ENCODE measurements at regions not wholly inside any gene's neighbourhood (a gene's known extent, or its start where the extent isn't known, plus 50 kb on each side); places are given as distances from the start of the nearest gene placed in this dataset.

- intact Hi-C loops (cut with DNase I, micrococcal nuclease), result no loop called here
- DNase-seq (peak in 1 of 14 experiments; percentile 0), ATAC-seq (ENCODE audit: poor library complexity) (no peak)
- no peaks in the 10 kb centered on the region for H3K27me3 ChIP-seq (ENCODE audit: control insufficient read depth in 1 of 2, insufficient read depth in 2 of 2, low read length in 2 of 2)
- no peak for TF ChIP-seq CTCF (IDR thresholded peaks at IDR 0.05)
- no peak overlapping the region for H3K27ac Mint-ChIP-seq
- no peaks in the 10 kb centered on the region for H3K36me3 ChIP-seq (ENCODE audit: insufficient read depth, low read length)
- H3K27ac ChIP-seq (ENCODE audit: low read depth in 1 of 2, low read length in 2 of 2), result no peak overlapping the region
- no peak overlapping the region for H3K4me3 ChIP-seq (ENCODE audit: low read length)
- no peaks in the 10 kb centered on the region for H3K4me1 ChIP-seq (ENCODE audit: insufficient read depth, low read length)
- no peaks in the 10 kb centered on the region for H3K4me1 Mint-ChIP-seq (ENCODE audit: low read depth)
- H3K9me3 ChIP-seq (ENCODE audit: control insufficient read depth in 1 of 2, insufficient read depth in 1 of 2, low read length in 2 of 2), result no peaks in the 10 kb centered on the region
- no peaks in the 10 kb centered on the region for H3K36me3 Mint-ChIP-seq (ENCODE audit: low read depth)
- H3K27me3 Mint-ChIP-seq, result peaks cover 5% of the 10 kb centered on the region
- POLR2A ChIA-PET, result no interaction called here
- CTCF ChIA-PET, result no interaction called here
- H3K4me3 Mint-ChIP-seq, result no peak overlapping the region
- no peaks in the 10 kb centered on the region for H3K9me3 Mint-ChIP-seq
Measured at GRCh38 chr4:36445480-36445879, 164.1 kb downstream of the DTHD1 start.

GRCh38 chr4:36446275-36446674 is 164.9 kb downstream of the DTHD1 start:
- intact Hi-C loops (cut with DNase I, micrococcal nuclease), result no loop called here
- H3K4me3 Mint-ChIP-seq, result no peak overlapping the region
- no peak for TF ChIP-seq CTCF (IDR thresholded peaks at IDR 0.05)

GRCh38 chr4:36461344-36461743 is 179.9 kb downstream of the DTHD1 start:
- no peak overlapping the region for H3K27ac Mint-ChIP-seq
- no peaks in the 10 kb centered on the region for H3K4me1 Mint-ChIP-seq (ENCODE audit: low read depth)
- H3K36me3 Mint-ChIP-seq (ENCODE audit: low read depth), result no peaks in the 10 kb centered on the region
- ATAC-seq (ENCODE audit: poor library complexity) (no peak), DNase-seq (no peak)
- Histone ChIP-seq H3K36me3 (ENCODE audit: insufficient read depth, low read length) (no peaks in the 10 kb centered on the region), H3K4me1 (ENCODE audit: insufficient read depth, low read length) (no peaks in the 10 kb centered on the region), H3K27me3 (ENCODE audit: control insufficient read depth in 1 of 2, insufficient read depth in 2 of 2, low read length in 2 of 2) (no peaks in the 10 kb centered on the region), H3K27ac (ENCODE audit: low read depth in 1 of 2, low read length in 2 of 2) (no peak overlapping the region), H3K9me3 (ENCODE audit: control insufficient read depth in 1 of 2, insufficient read depth in 1 of 2, low read length in 2 of 2) (no peaks in the 10 kb centered on the region), H3K4me3 (ENCODE audit: low read length) (no peak overlapping the region)
- peaks cover 6% of the 10 kb centered on the region for H3K27me3 Mint-ChIP-seq
- H3K9me3 Mint-ChIP-seq, result peaks cover 2% of the 10 kb centered on the region
- intact Hi-C loops (cut with DNase I, micrococcal nuclease), result no loop called here
- H3K4me3 Mint-ChIP-seq, result no peak overlapping the region
- POLR2A ChIA-PET, result no interaction called here
- CTCF ChIA-PET, result no interaction called here
- TF ChIP-seq CTCF (IDR thresholded peaks at IDR 0.05), result no peak

More at GRCh38 chr4:36446275-36446674, 164.9 kb downstream of the DTHD1 start:
- Mint-ChIP-seq H3K27ac (no peak overlapping the region), H3K36me3 (ENCODE audit: low read depth) (no peaks in the 10 kb centered on the region), H3K27me3 (peaks cover 5% of the 10 kb centered on the region), H3K9me3 (no peaks in the 10 kb centered on the region), H3K4me1 (ENCODE audit: low read depth) (no peaks in the 10 kb centered on the region)
- Histone ChIP-seq H3K9me3 (ENCODE audit: control insufficient read depth in 1 of 2, insufficient read depth in 1 of 2, low read length in 2 of 2) (no peaks in the 10 kb centered on the region), H3K4me1 (ENCODE audit: insufficient read depth, low read length) (no peaks in the 10 kb centered on the region), H3K4me3 (ENCODE audit: low read length) (no peak overlapping the region), H3K27me3 (ENCODE audit: control insufficient read depth in 1 of 2, insufficient read depth in 2 of 2, low read length in 2 of 2) (no peaks in the 10 kb centered on the region), H3K27ac (ENCODE audit: low read depth in 1 of 2, low read length in 2 of 2) (no peak overlapping the region), H3K36me3 (ENCODE audit: insufficient read depth, low read length) (no peaks in the 10 kb centered on the region)
- ATAC-seq (ENCODE audit: poor library complexity) (no peak), DNase-seq (no peak)
- ChIA-PET CTCF (no interaction called here), POLR2A (no interaction called here)

All from CD4-positive, alpha-beta T cell (primary cell).